ENCODE measurements at regions not wholly inside any gene's neighbourhood (a gene's known extent, or its start where the extent isn't known, plus 50 kb on each side); places are given as distances from the start of the nearest gene placed in this dataset.

- TF ChIP-seq CTCF (IDR thresholded peaks at IDR 0.05; ENCODE audit: low read depth, low read length): no peak
- TF ChIP-seq POLR2A (IDR thresholded peaks at IDR 0.05; ENCODE audit: extremely low read depth, insufficient read length): no peak
- TF ChIP-seq MYC (IDR thresholded peaks at IDR 0.05; ENCODE audit: low read depth, low read length): no peak
- no peak for TF ChIP-seq MAX (IDR thresholded peaks at IDR 0.05; ENCODE audit: low read depth, low read length)
Observed at GRCh38 chr3:137325170-137325569, 367.4 kb downstream of the IL20RB start.
